Kasumi-1 (cell line): ENCODE measurements at regions not wholly inside any gene's neighbourhood (a gene's known extent, or its start where the extent isn't known, plus 50 kb on each side); places are given as distances from the start of the nearest gene placed in this dataset.
A peak's percentile ranks its signal among the peaks of the same experiment; 100 is the strongest.

Experiments used
- DNase-seq, 2 experiments: peaks; one replicate each; lab custom pipeline; 2025; lab: John Stamatoyannopoulos, UW

- no peak for DNase-seq
Observed at GRCh38 chr12:124504273-124505000, 63.0 kb downstream of the NCOR2 start.

GRCh38 chr12:124503305-124503704 is 64.1 kb downstream of the NCOR2 start:
- DNase-seq: no peak

- DNase-seq: no peak
Observed at GRCh38 chr12:124502379-124502778, 65.0 kb downstream of the NCOR2 start.

GRCh38 chr12:124501827-124502226 is 65.6 kb downstream of the NCOR2 start:
- no peak for DNase-seq

- DNase-seq: peak in 1 of 2 experiments; percentile 24
Observed at GRCh38 chr12:124501112-124501561, 66.3 kb downstream of the NCOR2 start.

- DNase-seq: no peak
Observed at GRCh38 chr12:124499898-124500244, 67.5 kb downstream of the NCOR2 start.

- DNase-seq: no peak
Observed at GRCh38 chr12:124499190-124499753, 68.1 kb downstream of the NCOR2 start.

- no peak for DNase-seq
Observed at GRCh38 chr12:124498275-124499189, 68.9 kb downstream of the NCOR2 start.

- no peak for DNase-seq
Observed at GRCh38 chr12:124497658-124498057, 69.8 kb downstream of the NCOR2 start.

GRCh38 chr12:124497039-124497438 is 70.4 kb downstream of the NCOR2 start:
- no peak for DNase-seq

GRCh38 chr12:124496584-124496983 is 70.8 kb downstream of the NCOR2 start:
- DNase-seq: no peak

- DNase-seq: no peak
Observed at GRCh38 chr12:124495194-124495983, 72.0 kb downstream of the NCOR2 start.

- no peak for DNase-seq
Observed at GRCh38 chr12:124494751-124495129, 72.7 kb downstream of the NCOR2 start.

- DNase-seq: no peak
Observed at GRCh38 chr12:124493809-124494750, 73.3 kb downstream of the NCOR2 start.

GRCh38 chr12:124492879-124493808 is 74.3 kb downstream of the NCOR2 start:
- no peak for DNase-seq

- DNase-seq: no peak
Observed at GRCh38 chr12:124491856-124492420, 75.5 kb downstream of the NCOR2 start.

- no peak for DNase-seq
Observed at GRCh38 chr12:124491310-124491709, 76.1 kb downstream of the NCOR2 start.

- no peak for DNase-seq
Observed at GRCh38 chr12:124490584-124491305, 76.7 kb downstream of the NCOR2 start.
